Spleen (tissue), 11 donors: ENCODE measurements at regions not wholly inside any gene's neighbourhood (a gene's known extent, or its start where the extent isn't known, plus 50 kb on each side); places are given as distances from the start of the nearest gene placed in this dataset.

Experiments used
- DNase-seq: peaks from one replicate; pipeline ENCODE4 v3.0.0-alpha.2; 2020
- H3K27ac ChIP-seq, 8 donors: fragments of 200-600 bp; sonication (generic) in 7 of 8; 1 replicate in 4 of 8; 2 replicates in 4 of 8; pipeline versions ENCODE4 v1.5.0 to v1.8.0; 2016 to 2021; ENCODE audit warnings: inconsistent platforms in 4 of 8, mild to moderate bottlenecking in 4 of 8, moderate library complexity in 1 of 8
- H3K27me3 ChIP-seq, 7 donors: fragments of 200-600 bp; sonication (generic) in 6 of 7; replicated peaks in 1 of 7; 1 replicate in 4 of 7; 2 replicates in 3 of 7; pipeline versions ENCODE4 v1.5.0 to v1.8.0; 2016 to 2021; ENCODE audit warnings: inconsistent platforms in 3 of 7, mild to moderate bottlenecking in 1 of 7
- H3K36me3 ChIP-seq, 6 donors: fragments of 200-600 bp; sonication (generic) in 5 of 6; 1 replicate in 4 of 6; 2 replicates in 2 of 6; pipeline versions ENCODE4 v1.5.0 to v1.8.0; 2016 to 2021; ENCODE audit warnings: inconsistent platforms in 2 of 6
- H3K4me1 ChIP-seq, 6 donors: fragments of 200-600 bp; sonication (generic) in 5 of 6; 1 replicate in 3 of 6; 2 replicates in 3 of 6; pipeline versions ENCODE4 v1.5.0 to v1.8.0; 2016 to 2021; ENCODE audit warnings: inconsistent platforms in 3 of 6
- H3K4me3 ChIP-seq, 8 donors: fragments of 200-600 bp; sonication (generic) in 7 of 8; 1 replicate in 4 of 8; 2 replicates in 4 of 8; pipeline versions ENCODE4 v1.5.0 to v1.8.0; 2016 to 2021; ENCODE audit warnings: inconsistent platforms in 4 of 8, mild to moderate bottlenecking in 4 of 8, moderate library complexity in 2 of 8
- H3K9me3 ChIP-seq, 8 donors: fragments of 200-600 bp; sonication (generic) in 7 of 8; 1 replicate in 4 of 8; 2 replicates in 4 of 8; pipeline versions ENCODE4 v1.5.0 to v1.8.0; 2016 to 2021; ENCODE audit warnings: inconsistent platforms in 4 of 8
- POLR2A ChIP-seq, 3 donors: fragments of 450-650 bp; IDR thresholded peaks; one replicate each; pipeline ENCODE4 v1.5.1; 2017; ENCODE audit warnings: antibody characterized with exemption in 3 of 3, mild to moderate bottlenecking in 1 of 3
- POLR2AphosphoS5 ChIP-seq, 3 donors: sonication (generic); formaldehyde crosslinking; IDR thresholded peaks; one replicate each; pipeline ENCODE4 v1.5.1; 2017; ENCODE audit warnings: antibody characterized with exemption in 3 of 3
- WGBS, 5 donors: extraction: QIAGEN DNeasy Blood & Tissue Kit in 3 of 5; methylation state at CpG; one replicate each; pipeline versions ENCODE4 v1.1.5 to v1.1.7; 2013 to 2018; 5-methylcytosine and 5-hydroxymethylcytosine counted together
- intact Hi-C: fragments of 100-400 bp; cut with DNase I; formaldehyde crosslinking; loops from one replicate; pipeline ENCODE4 v1.15.0; 2023; ENCODE audit warnings: low total_unique reads
- TF ChIP-seq, protein P1 (sequence below), 11 experiments: fragments of 200-600 bp in 7 of 11; fragments of 450-650 bp in 4 of 11; sonication (generic) in 4 of 11; IDR thresholded peaks in 8 of 11; conservative IDR thresholded peaks in 3 of 11; 1 replicate in 7 of 11; 2 replicates in 4 of 11; pipeline versions ENCODE4 v1.4.0 to v1.8.0; 2016 to 2021; ENCODE audit warnings: antibody characterized with exemption in 11 of 11, inconsistent platforms in 4 of 11, mild to moderate bottlenecking in 1 of 11
- donor health status: healthy with polysubstance abuse.
- donor health status: DM: no; HTN: no; CAD: no; lungs with moderate emphysema.
- donor health status: DM: no; HTN: no; CAD: no.
- donor health status: Bipolar disorder and iron deficiency.
- donor health status: healthy.
- donor health status: DM: no; HTN: no; CAD: no.
- donor health status: DM: yes; HTN: yes; CAD: no.

GRCh38 chr13:73479856-73480255 is 421.1 kb downstream of the KLF5 start:
- Histone ChIP-seq H3K4me3 (no peak overlapping the region), H3K4me1 (no peaks in the 10 kb centered on the region), H3K27ac (no peak overlapping the region), H3K27me3 (no peaks in the 10 kb centered on the region), H3K36me3 (no peaks in the 10 kb centered on the region), H3K9me3 (no peaks in the 10 kb centered on the region)
- intact Hi-C loops, result no loop called here
- no peak for DNase-seq
- TF ChIP-seq POLR2AphosphoS5 (IDR thresholded peaks at IDR 0.05) (no peak), POLR2A (IDR thresholded peaks at IDR 0.05) (no peak)
- TF ChIP-seq, protein P1, sequence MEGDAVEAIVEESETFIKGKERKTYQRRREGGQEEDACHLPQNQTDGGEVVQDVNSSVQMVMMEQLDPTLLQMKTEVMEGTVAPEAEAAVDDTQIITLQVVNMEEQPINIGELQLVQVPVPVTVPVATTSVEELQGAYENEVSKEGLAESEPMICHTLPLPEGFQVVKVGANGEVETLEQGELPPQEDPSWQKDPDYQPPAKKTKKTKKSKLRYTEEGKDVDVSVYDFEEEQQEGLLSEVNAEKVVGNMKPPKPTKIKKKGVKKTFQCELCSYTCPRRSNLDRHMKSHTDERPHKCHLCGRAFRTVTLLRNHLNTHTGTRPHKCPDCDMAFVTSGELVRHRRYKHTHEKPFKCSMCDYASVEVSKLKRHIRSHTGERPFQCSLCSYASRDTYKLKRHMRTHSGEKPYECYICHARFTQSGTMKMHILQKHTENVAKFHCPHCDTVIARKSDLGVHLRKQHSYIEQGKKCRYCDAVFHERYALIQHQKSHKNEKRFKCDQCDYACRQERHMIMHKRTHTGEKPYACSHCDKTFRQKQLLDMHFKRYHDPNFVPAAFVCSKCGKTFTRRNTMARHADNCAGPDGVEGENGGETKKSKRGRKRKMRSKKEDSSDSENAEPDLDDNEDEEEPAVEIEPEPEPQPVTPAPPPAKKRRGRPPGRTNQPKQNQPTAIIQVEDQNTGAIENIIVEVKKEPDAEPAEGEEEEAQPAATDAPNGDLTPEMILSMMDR (IDR thresholded peaks at IDR 0.05 in 8 of 11, conservative IDR thresholded peaks at IDR 0.05 in 3 of 11), result no peak
- 73 to 91% (median 82%) methylated on average over 1 of the region's 1 CpG for WGBS, 5 donors

GRCh38 chr13:73479351-73479750 is 420.5 kb downstream of the KLF5 start:
- Histone ChIP-seq H3K27me3 (no peaks in the 10 kb centered on the region), H3K27ac (no peak overlapping the region), H3K4me1 (no peaks in the 10 kb centered on the region), H3K4me3 (no peak overlapping the region), H3K9me3 (no peaks in the 10 kb centered on the region), H3K36me3 (no peaks in the 10 kb centered on the region)
- WGBS, 5 donors, result 82 to 97% (median 94%) methylated on average over 1 of the region's 1 CpG
- no peak for TF ChIP-seq POLR2A (IDR thresholded peaks at IDR 0.05)
- no peak for TF ChIP-seq POLR2AphosphoS5 (IDR thresholded peaks at IDR 0.05)
- TF ChIP-seq, protein P1 (IDR thresholded peaks at IDR 0.05 in 8 of 11, conservative IDR thresholded peaks at IDR 0.05 in 3 of 11), result no peak
- intact Hi-C loops, result no loop called here
- no peak for DNase-seq

- DNase-seq, result no peak
- intact Hi-C loops, result no loop called here
- Histone ChIP-seq H3K4me1 (no peaks in the 10 kb centered on the region), H3K9me3 (no peaks in the 10 kb centered on the region), H3K4me3 (no peak overlapping the region), H3K27me3 (no peaks in the 10 kb centered on the region), H3K27ac (no peak overlapping the region), H3K36me3 (no peaks in the 10 kb centered on the region)
- WGBS, 5 donors, result 75 to 92% (median 83%) methylated on average over 3 of the region's 3 CpGs
- TF ChIP-seq POLR2A (IDR thresholded peaks at IDR 0.05) (no peak), POLR2AphosphoS5 (IDR thresholded peaks at IDR 0.05) (no peak)
- TF ChIP-seq, protein P1 (IDR thresholded peaks at IDR 0.05 in 8 of 11, conservative IDR thresholded peaks at IDR 0.05 in 3 of 11), result no peak
These were observed 418.6 kb downstream of the KLF5 start for GRCh38 chr13:73477441-73477840.

DNA sequence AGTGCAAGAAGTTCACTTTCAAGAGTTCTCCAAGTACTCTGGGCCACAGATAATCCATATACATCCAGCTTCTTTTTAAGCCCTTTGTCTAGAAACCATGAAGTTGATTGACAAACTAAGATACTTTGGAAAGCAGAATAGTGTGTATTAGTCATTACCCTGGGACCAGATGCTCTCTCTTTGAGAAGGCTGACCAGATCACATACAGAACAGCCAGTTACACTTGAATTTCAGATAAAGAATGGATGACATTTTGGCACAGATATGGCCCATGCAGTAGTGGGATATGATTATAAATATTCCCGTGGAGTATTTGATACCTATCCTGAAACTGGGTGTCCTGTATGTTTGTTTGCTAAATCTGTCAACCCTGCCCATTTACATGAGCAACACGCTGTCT is 414.2 kb downstream of the KLF5 start:
- DNase-seq, result no peak
- Histone ChIP-seq H3K4me1 (no peaks in the 10 kb centered on the region), H3K4me3 (no peak overlapping the region), H3K36me3 (no peaks in the 10 kb centered on the region), H3K9me3 (no peaks in the 10 kb centered on the region), H3K27ac (no peak overlapping the region), H3K27me3 (no peaks in the 10 kb centered on the region)
- TF ChIP-seq, protein P1 (IDR thresholded peaks at IDR 0.05 in 8 of 11, conservative IDR thresholded peaks at IDR 0.05 in 3 of 11), result no peak
- TF ChIP-seq POLR2A (IDR thresholded peaks at IDR 0.05), result no peak
- no peak for TF ChIP-seq POLR2AphosphoS5 (IDR thresholded peaks at IDR 0.05)
- 73 to 93% (median 82%) methylated on average over 2 of the region's 2 CpGs for WGBS, 5 donors
- intact Hi-C loops, result no loop called here
